HuH-7 (cell line): ENCODE measurements at regions not wholly inside any gene's neighbourhood (a gene's known extent, or its start where the extent isn't known, plus 50 kb on each side); places are given as distances from the start of the nearest gene placed in this dataset.

Source experiments
- DNase-seq: peaks from one replicate; pipeline ENCODE4 v3.0.0; 2011; ENCODE audit warnings: low spot score

GRCh38 chr7:156223935-156224832 is 411.9 kb upstream of the SHH start:
- no peak for DNase-seq

GRCh38 chr7:156222611-156223010 is 410.3 kb upstream of the SHH start:
- DNase-seq, result no peak

GRCh38 chr7:156222151-156222550 is 409.9 kb upstream of the SHH start:
- DNase-seq, result no peak

- DNase-seq, result no peak
Observed at GRCh38 chr7:156220701-156221100, 408.4 kb upstream of the SHH start.

GRCh38 chr7:156220078-156220605 is 407.9 kb upstream of the SHH start:
- no peak for DNase-seq

GRCh38 chr7:156219307-156220077 is 407.2 kb upstream of the SHH start:
- DNase-seq, result no peak

GRCh38 chr7:156218544-156219306 is 406.5 kb upstream of the SHH start:
- DNase-seq, result no peak

- no peak for DNase-seq
Observed at GRCh38 chr7:156217803-156218202, 405.5 kb upstream of the SHH start.

GRCh38 chr7:156209087-156209486 is 396.8 kb upstream of the SHH start:
- DNase-seq, result no peak

GRCh38 chr7:156207306-156207705 is 395.0 kb upstream of the SHH start:
- no peak for DNase-seq

- no peak for DNase-seq
Observed at GRCh38 chr7:156206174-156206573, 393.9 kb upstream of the SHH start.

GRCh38 chr7:156204820-156205219 is 392.6 kb upstream of the SHH start:
- DNase-seq, result no peak

GRCh38 chr7:156203923-156204322 is 391.7 kb upstream of the SHH start:
- DNase-seq, result no peak

GRCh38 chr7:156198277-156198676 is 386.0 kb upstream of the SHH start:
- no peak for DNase-seq

GRCh38 chr7:156196649-156197048 is 384.4 kb upstream of the SHH start:
- DNase-seq, result no peak

GRCh38 chr7:156195276-156195675 is 383.0 kb upstream of the SHH start:
- no peak for DNase-seq

- DNase-seq, result no peak
Observed at GRCh38 chr7:156194813-156195212, 382.6 kb upstream of the SHH start.

GRCh38 chr7:156192921-156193320 is 380.7 kb upstream of the SHH start:
- no peak for DNase-seq

GRCh38 chr7:156191090-156191489 is 378.8 kb upstream of the SHH start:
- no peak for DNase-seq

- no peak for DNase-seq
Observed at GRCh38 chr7:156185076-156185475, 372.8 kb upstream of the SHH start.

GRCh38 chr7:156184164-156184563 is 371.9 kb upstream of the SHH start:
- DNase-seq, result no peak
